Gastrocnemius medialis (tissue), 4 donors: ENCODE measurements at regions not wholly inside any gene's neighbourhood (a gene's known extent, or its start where the extent isn't known, plus 50 kb on each side); places are given as distances from the start of the nearest gene placed in this dataset.

Experiments
- ATAC-seq, 2 donors: fragments of 150-250 bp; one replicate each; pipeline ENCODE4 v1.9.1; 2016
- DNase-seq, 2 donors: peaks; one replicate each; pipeline ENCODE4 v3.0.0-alpha.2; 2019
- H3K27ac ChIP-seq, 4 donors: fragments of 200-600 bp; sonication (generic); 1 replicate in 1 of 4; 2 replicates in 3 of 4; pipeline ENCODE4 v1.5.1; 2016 to 2018; ENCODE audit warnings: mild to moderate bottlenecking in 2 of 4, moderate library complexity in 1 of 4
- H3K27me3 ChIP-seq, 3 donors: fragments of 200-600 bp; sonication (generic) in 2 of 3; 1 replicate in 1 of 3; 2 replicates in 2 of 3; pipeline versions ENCODE4 v1.5.1 to v1.6.0; 2016 to 2019; ENCODE audit warnings: mild to moderate bottlenecking in 1 of 3, moderate library complexity in 1 of 3
- H3K36me3 ChIP-seq, 2 donors: fragments of 200-600 bp; sonication (generic) in 1 of 2; one replicate each; pipeline ENCODE4 v1.5.1; 2017 to 2018
- H3K4me1 ChIP-seq, 2 donors: fragments of 200-600 bp; sonication (generic) in 1 of 2; one replicate each; pipeline ENCODE4 v1.5.1; 2016 to 2017; ENCODE audit warnings: mild to moderate bottlenecking in 2 of 2
- H3K4me3 ChIP-seq, 4 donors: fragments of 200-600 bp; sonication (generic) in 3 of 4; 1 replicate in 1 of 4; 2 replicates in 3 of 4; pipeline ENCODE4 v1.5.1; 2016 to 2019; ENCODE audit warnings: mild to moderate bottlenecking in 2 of 4
- H3K9me3 ChIP-seq, 3 donors: fragments of 200-600 bp; sonication (generic) in 2 of 3; 1 replicate in 1 of 3; 2 replicates in 2 of 3; pipeline ENCODE4 v1.5.1; 2016 to 2019
- POLR2A ChIP-seq, 2 donors: fragments of 450-650 bp; IDR thresholded peaks; one replicate each; pipeline ENCODE4 v1.6.1; 2017; ENCODE audit warnings: antibody characterized with exemption in 2 of 2, mild to moderate bottlenecking in 2 of 2, moderate library complexity in 2 of 2
- in situ Hi-C, 4 donors: fragments of 200-750 bp; cut with MboI; loops; one replicate each; pipeline versions ENCODE4 v1.15.0 to v1.8.0; 2017; ENCODE audit warnings: low sequenced_read_pairs in 4 of 4
- intact Hi-C: fragments of 100-400 bp; cut with DNase I; formaldehyde crosslinking; loops from one replicate; pipeline ENCODE4 v1.15.1; 2023; ENCODE audit warnings: low total_unique reads
- TF ChIP-seq, protein P1 (sequence below), 5 experiments: fragments of 450-650 bp in 3 of 5; fragments of 200-600 bp in 2 of 5; sonication (generic) in 2 of 5; IDR thresholded peaks in 4 of 5; conservative IDR thresholded peaks in 1 of 5; 1 replicate in 4 of 5; 2 replicates in 1 of 5; pipeline ENCODE4 v1.5.1; 2016 to 2019; ENCODE audit warnings: antibody characterized with exemption in 5 of 5, mild to moderate bottlenecking in 3 of 5, moderate library complexity in 3 of 5

DNA sequence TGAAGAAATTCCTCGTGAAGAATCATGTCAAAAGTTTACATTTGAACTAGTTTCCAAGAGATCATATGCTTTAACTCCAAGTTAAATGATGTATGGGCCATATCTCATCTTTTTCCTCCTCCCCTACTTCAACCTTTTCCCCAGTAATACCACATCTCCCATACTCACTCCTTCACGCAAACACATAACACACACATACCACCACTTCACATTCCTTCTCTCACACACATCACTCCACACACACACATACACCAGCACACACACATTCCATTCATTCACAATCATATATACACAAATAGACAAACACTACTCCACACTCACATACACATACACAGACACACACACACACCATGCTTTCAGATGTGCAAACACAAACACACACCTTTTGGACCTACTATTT lies 769.0 kb upstream of the NR2F2 start:
- Histone ChIP-seq H3K27ac (no peak overlapping the region), H3K4me1 (no peaks in the 10 kb centered on the region), H3K27me3 (no peaks in the 10 kb centered on the region), H3K9me3 (no peaks in the 10 kb centered on the region), H3K36me3 (no peaks in the 10 kb centered on the region), H3K4me3 (no peak overlapping the region)
- TF ChIP-seq POLR2A (IDR thresholded peaks at IDR 0.05): no peak
- TF ChIP-seq, protein P1, sequence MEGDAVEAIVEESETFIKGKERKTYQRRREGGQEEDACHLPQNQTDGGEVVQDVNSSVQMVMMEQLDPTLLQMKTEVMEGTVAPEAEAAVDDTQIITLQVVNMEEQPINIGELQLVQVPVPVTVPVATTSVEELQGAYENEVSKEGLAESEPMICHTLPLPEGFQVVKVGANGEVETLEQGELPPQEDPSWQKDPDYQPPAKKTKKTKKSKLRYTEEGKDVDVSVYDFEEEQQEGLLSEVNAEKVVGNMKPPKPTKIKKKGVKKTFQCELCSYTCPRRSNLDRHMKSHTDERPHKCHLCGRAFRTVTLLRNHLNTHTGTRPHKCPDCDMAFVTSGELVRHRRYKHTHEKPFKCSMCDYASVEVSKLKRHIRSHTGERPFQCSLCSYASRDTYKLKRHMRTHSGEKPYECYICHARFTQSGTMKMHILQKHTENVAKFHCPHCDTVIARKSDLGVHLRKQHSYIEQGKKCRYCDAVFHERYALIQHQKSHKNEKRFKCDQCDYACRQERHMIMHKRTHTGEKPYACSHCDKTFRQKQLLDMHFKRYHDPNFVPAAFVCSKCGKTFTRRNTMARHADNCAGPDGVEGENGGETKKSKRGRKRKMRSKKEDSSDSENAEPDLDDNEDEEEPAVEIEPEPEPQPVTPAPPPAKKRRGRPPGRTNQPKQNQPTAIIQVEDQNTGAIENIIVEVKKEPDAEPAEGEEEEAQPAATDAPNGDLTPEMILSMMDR (IDR thresholded peaks at IDR 0.05 in 4 of 5, conservative IDR thresholded peaks at IDR 0.05 in 1 of 5): no peak
- DNase-seq: no peak
- intact Hi-C loops: no loop called here
- in situ Hi-C loops: no loop called here
- no peak for ATAC-seq

DNA sequence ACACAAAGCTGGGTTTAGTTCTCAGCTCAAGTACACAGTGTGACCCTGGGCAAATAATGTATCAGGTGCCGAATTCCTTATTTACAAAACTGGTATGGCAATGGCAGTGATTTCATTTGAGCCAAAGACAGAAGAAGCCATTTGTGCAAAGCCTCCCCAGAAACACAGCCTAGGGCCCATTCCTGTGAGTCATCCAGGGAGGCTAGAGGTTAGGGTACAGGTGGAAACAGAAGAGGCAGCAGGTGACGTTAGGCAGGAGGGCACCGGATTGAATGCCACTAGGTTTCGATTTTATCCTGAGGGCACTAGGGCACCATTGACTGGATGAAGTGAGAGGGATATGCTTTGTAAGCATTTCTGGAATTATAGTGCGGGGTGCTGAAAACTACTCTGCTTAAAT lies 766.9 kb upstream of the NR2F2 start:
- Histone ChIP-seq H3K27me3 (no peaks in the 10 kb centered on the region), H3K27ac (no peak overlapping the region), H3K9me3 (no peaks in the 10 kb centered on the region), H3K36me3 (no peaks in the 10 kb centered on the region), H3K4me1 (no peaks in the 10 kb centered on the region), H3K4me3 (no peak overlapping the region)
- DNase-seq: no peak
- in situ Hi-C loops: no loop called here
- intact Hi-C loops: no loop called here
- TF ChIP-seq, protein P1 (IDR thresholded peaks at IDR 0.05 in 4 of 5, conservative IDR thresholded peaks at IDR 0.05 in 1 of 5): no peak
- no peak for TF ChIP-seq POLR2A (IDR thresholded peaks at IDR 0.05)
- no peak for ATAC-seq

DNA sequence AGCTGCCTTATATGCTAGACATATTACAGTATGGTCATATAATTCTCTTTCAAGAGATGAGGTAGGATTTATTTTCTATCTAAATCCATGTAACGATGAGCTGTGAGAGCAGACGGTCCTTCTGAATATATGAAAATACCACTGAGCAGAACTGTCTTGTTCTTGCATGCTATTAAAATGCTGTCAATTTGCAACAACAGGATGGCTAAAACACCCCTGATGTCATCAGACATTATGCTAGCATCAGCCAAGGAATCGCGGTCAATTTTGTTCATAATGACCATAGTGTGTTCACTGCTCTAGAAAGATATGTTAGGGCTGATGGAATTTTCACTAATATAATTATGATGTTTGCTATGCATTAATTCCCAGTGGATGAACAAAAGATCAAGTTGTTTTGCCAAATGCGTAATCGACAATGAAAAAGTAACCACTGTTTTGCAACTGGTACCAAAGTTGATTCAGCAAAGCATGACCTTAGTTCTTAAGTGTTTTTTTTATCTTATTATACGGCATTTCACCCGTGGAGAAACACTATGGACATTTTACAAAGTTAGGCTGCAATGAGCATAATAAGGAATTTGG lies 765.4 kb upstream of the NR2F2 start:
- H3K4me1 ChIP-seq: no peaks in the 10 kb centered on the region
- intact Hi-C loops: no loop called here
- no peaks in the 10 kb centered on the region for H3K36me3 ChIP-seq
- no peak for TF ChIP-seq POLR2A (IDR thresholded peaks at IDR 0.05)
- TF ChIP-seq, protein P1 (IDR thresholded peaks at IDR 0.05 in 4 of 5, conservative IDR thresholded peaks at IDR 0.05 in 1 of 5): no peak
- DNase-seq (no peak), ATAC-seq (no peak)
- in situ Hi-C loops: no loop called here
- H3K27me3 ChIP-seq: no peaks in the 10 kb centered on the region
- no peak overlapping the region for H3K4me3 ChIP-seq
- no peaks in the 10 kb centered on the region for H3K9me3 ChIP-seq
- no peak overlapping the region for H3K27ac ChIP-seq

DNA sequence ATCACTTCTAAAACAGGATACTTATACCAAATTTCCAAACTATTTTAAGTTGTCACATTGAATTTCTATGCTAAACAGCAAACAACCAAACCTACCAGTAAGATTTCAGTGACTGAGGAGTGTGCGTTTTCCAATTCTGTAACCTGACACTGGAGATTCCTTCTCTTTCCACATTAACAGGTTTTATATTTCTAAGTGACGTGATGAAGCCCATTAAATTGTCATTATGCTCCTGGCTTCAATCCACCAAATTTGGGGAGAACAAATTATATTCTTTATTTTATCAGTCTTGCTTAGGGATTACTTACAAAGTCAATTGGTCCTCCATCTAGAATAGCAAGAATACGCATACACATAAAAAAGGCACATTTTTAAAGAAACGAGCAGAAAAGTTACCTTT lies 764.8 kb upstream of the NR2F2 start:
- DNase-seq (no peak), ATAC-seq (no peak)
- H3K27ac ChIP-seq: no peak overlapping the region
- no peaks in the 10 kb centered on the region for H3K27me3 ChIP-seq
- intact Hi-C loops (no loop called here), in situ Hi-C loops (no loop called here)
- no peaks in the 10 kb centered on the region for H3K4me1 ChIP-seq
- no peaks in the 10 kb centered on the region for H3K36me3 ChIP-seq
- H3K9me3 ChIP-seq: no peaks in the 10 kb centered on the region
- TF ChIP-seq, protein P1 (IDR thresholded peaks at IDR 0.05 in 4 of 5, conservative IDR thresholded peaks at IDR 0.05 in 1 of 5): no peak
- TF ChIP-seq POLR2A (IDR thresholded peaks at IDR 0.05): no peak
- no peak overlapping the region for H3K4me3 ChIP-seq

DNA sequence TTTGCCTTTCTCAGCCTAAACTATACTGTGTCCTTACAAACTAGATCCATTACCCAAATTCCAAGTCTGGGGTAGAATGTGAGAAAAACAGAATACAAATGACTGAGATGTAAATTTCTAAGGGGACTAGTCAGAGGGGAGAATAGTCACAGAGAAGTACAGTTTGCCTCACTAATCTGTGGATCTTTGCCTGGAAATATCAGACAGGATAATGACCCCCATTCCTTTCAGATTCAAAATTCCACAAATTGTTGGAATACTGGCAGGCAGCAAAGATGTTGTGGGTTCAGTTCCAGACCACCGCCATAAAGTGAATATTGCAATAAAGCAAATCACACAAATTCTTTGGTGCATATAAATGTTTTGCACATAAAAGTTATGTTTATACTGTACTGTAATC lies 762.8 kb upstream of the NR2F2 start:
- no peaks in the 10 kb centered on the region for H3K27me3 ChIP-seq
- H3K36me3 ChIP-seq: no peaks in the 10 kb centered on the region
- H3K27ac ChIP-seq: no peak overlapping the region
- no peak for ATAC-seq
- in situ Hi-C loops (no loop called here), intact Hi-C loops (no loop called here)
- no peak for DNase-seq
- no peaks in the 10 kb centered on the region for H3K4me1 ChIP-seq
- no peak for TF ChIP-seq POLR2A (IDR thresholded peaks at IDR 0.05)
- TF ChIP-seq, protein P1 (IDR thresholded peaks at IDR 0.05 in 4 of 5, conservative IDR thresholded peaks at IDR 0.05 in 1 of 5): no peak
- no peak overlapping the region for H3K4me3 ChIP-seq
- no peaks in the 10 kb centered on the region for H3K9me3 ChIP-seq
